ENCODE measurements at regions not wholly inside any gene's neighbourhood (a gene's known extent, or its start where the extent isn't known, plus 50 kb on each side); places are given as distances from the start of the nearest gene placed in this dataset.

GRCh38 chr2:867296-867695 is 83.4 kb upstream of the SNTG2 start:
- no peak for DNase-seq (ENCODE audit: low read depth, low spot score)
- CTCF ChIA-PET, result no interaction called here
- H3K4me3 ChIP-seq (ENCODE audit: low read depth, low read length), result no peak overlapping the region
- POLR2A ChIA-PET, result no interaction called here
- no peak for TF ChIP-seq CTCF (IDR thresholded peaks at IDR 0.05; ENCODE audit: insufficient read depth, low read length, missing control alignments)

DNA sequence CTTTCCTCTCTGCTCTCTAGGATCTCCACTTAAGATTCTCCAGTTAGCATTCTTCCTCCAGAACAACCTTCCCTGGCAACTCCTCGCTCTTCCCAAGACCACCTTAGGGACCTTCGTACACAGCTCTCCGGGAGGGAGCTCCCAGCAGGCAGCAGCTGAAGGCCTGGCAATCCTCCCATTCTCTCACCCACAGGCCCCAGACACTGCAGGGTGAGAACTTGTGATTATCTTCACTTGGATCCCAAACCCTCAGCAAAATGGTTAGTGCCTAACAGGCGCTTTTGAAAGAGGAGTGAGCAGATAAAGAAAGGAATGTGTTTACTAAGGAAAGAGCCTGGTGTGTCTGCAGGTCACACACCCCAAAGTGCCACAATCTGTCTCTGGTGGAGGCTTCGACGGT is 83.8 kb upstream of the SNTG2 start:
- H3K4me3 ChIP-seq (ENCODE audit: low read depth, low read length), result no peak overlapping the region
- POLR2A ChIA-PET, result no interaction called here
- no peak for TF ChIP-seq CTCF (IDR thresholded peaks at IDR 0.05; ENCODE audit: insufficient read depth, low read length, missing control alignments)
- CTCF ChIA-PET, result no interaction called here
- DNase-seq (ENCODE audit: low read depth, low spot score), result no peak

- ChIA-PET POLR2A (no interaction called here), CTCF (interaction anchor here (1.0 kb wide), 1 partner anchor 685 kb away, joined by 3 read pairs; no protein-coding TSS in a partner anchor)
- no peak overlapping the region for H3K4me3 ChIP-seq (ENCODE audit: low read depth, low read length)
- no peak for DNase-seq (ENCODE audit: low read depth, low spot score)
- TF ChIP-seq CTCF (IDR thresholded peaks at IDR 0.05; ENCODE audit: insufficient read depth, low read length, missing control alignments), result no peak
These were observed 84.5 kb upstream of the SNTG2 start for GRCh38 chr2:866009-866680.

GRCh38 chr2:864501-865106 is 86.0 kb upstream of the SNTG2 start:
- POLR2A ChIA-PET, result no interaction called here
- TF ChIP-seq CTCF (IDR thresholded peaks at IDR 0.05; ENCODE audit: insufficient read depth, low read length, missing control alignments), result no peak
- CTCF ChIA-PET, result no interaction called here
- H3K4me3 ChIP-seq (ENCODE audit: low read depth, low read length), result no peak overlapping the region
- DNase-seq (ENCODE audit: low read depth, low spot score), result no peak

- no peak for TF ChIP-seq CTCF (IDR thresholded peaks at IDR 0.05; ENCODE audit: insufficient read depth, low read length, missing control alignments)
- no peak overlapping the region for H3K4me3 ChIP-seq (ENCODE audit: low read depth, low read length)
- CTCF ChIA-PET, result no interaction called here
- DNase-seq (ENCODE audit: low read depth, low spot score), result no peak
- POLR2A ChIA-PET, result no interaction called here
These were observed 86.8 kb upstream of the SNTG2 start for GRCh38 chr2:863732-864450.

GRCh38 chr2:862731-863466 is 87.8 kb upstream of the SNTG2 start:
- DNase-seq (ENCODE audit: low read depth, low spot score), result no peak
- ChIA-PET CTCF (no interaction called here), POLR2A (no interaction called here)
- no peak for TF ChIP-seq CTCF (IDR thresholded peaks at IDR 0.05; ENCODE audit: insufficient read depth, low read length, missing control alignments)
- H3K4me3 ChIP-seq (ENCODE audit: low read depth, low read length), result no peak overlapping the region
